Fibroblast of skin of scalp (primary cell): ENCODE measurements at regions not wholly inside any gene's neighbourhood (a gene's known extent, or its start where the extent isn't known, plus 50 kb on each side); places are given as distances from the start of the nearest gene placed in this dataset.

Experiments used
- DNase-seq: peaks from one replicate; pipeline ENCODE4 v3.0.0-alpha.2; 2013

GRCh38 chr14:101232340-101233020 lies 328.8 kb upstream of the DIO3 start:
- DNase-seq: peak; percentile 18

- no peak for DNase-seq
Measured at GRCh38 chr14:101233021-101233366, 328.3 kb upstream of the DIO3 start.

- DNase-seq: no peak
Measured at GRCh38 chr14:101233391-101233790, 327.9 kb upstream of the DIO3 start.

- no peak for DNase-seq
Measured at GRCh38 chr14:101233808-101234207, 327.5 kb upstream of the DIO3 start.

- DNase-seq: no peak
Measured at GRCh38 chr14:101234244-101234937, 326.9 kb upstream of the DIO3 start.

- DNase-seq: no peak
Measured at GRCh38 chr14:101234999-101235334, 326.3 kb upstream of the DIO3 start.

GRCh38 chr14:101235335-101236103 lies 325.8 kb upstream of the DIO3 start:
- peak; percentile 46 for DNase-seq

- no peak for DNase-seq
Measured at GRCh38 chr14:101236496-101237251, 324.6 kb upstream of the DIO3 start.

- DNase-seq: no peak
Measured at GRCh38 chr14:101237252-101237616, 324.1 kb upstream of the DIO3 start.

- DNase-seq: no peak
Measured at GRCh38 chr14:101239065-101239464, 322.2 kb upstream of the DIO3 start.

- DNase-seq: no peak
Measured at GRCh38 chr14:101241147-101241546, 320.1 kb upstream of the DIO3 start.

- no peak for DNase-seq
Measured at GRCh38 chr14:101241807-101242278, 319.5 kb upstream of the DIO3 start.

- no peak for DNase-seq
Measured at GRCh38 chr14:101242442-101243385, 318.6 kb upstream of the DIO3 start.

- no peak for DNase-seq
Measured at GRCh38 chr14:101243587-101244338, 317.5 kb upstream of the DIO3 start.

- DNase-seq: no peak
Measured at GRCh38 chr14:101246894-101247841, 314.1 kb upstream of the DIO3 start.

GRCh38 chr14:101247842-101248725 lies 313.2 kb upstream of the DIO3 start:
- DNase-seq: no peak

- DNase-seq: no peak
Measured at GRCh38 chr14:101248840-101249675, 312.2 kb upstream of the DIO3 start.

- DNase-seq: no peak
Measured at GRCh38 chr14:101249676-101250036, 311.6 kb upstream of the DIO3 start.
